A549 (cell line): ENCODE measurements at regions not wholly inside any gene's neighbourhood (a gene's known extent, or its start where the extent isn't known, plus 50 kb on each side); places are given as distances from the start of the nearest gene placed in this dataset.

ENCODE experiments used
- BCL3 ChIP-seq: fragments of >200 bp; sonication (Bioruptor Twin); formaldehyde crosslinking; IDR thresholded peaks from 3 replicates; pipeline ENCODE4 v1.6.1; 2016
- CHD2 ChIP-seq: fragments of 150-350 bp; IDR thresholded peaks from 2 replicates; pipeline ENCODE4 v1.6.1; 2014; ENCODE audit warnings: low read length; ENCODE audit not compliant: partially characterized antibody
- ESRRA ChIP-seq: fragments of 150-350 bp; IDR thresholded peaks from 2 replicates; pipeline ENCODE4 v1.6.1; 2014; ENCODE audit warnings: mild to moderate bottlenecking, low read length, borderline replicate concordance
- POLR2A ChIP-seq: IDR thresholded peaks from 2 replicates; pipeline ENCODE4 v1.6.1; 2012; ENCODE audit warnings: mild to moderate bottlenecking, low read length
- REST ChIP-seq: fragments of 200-600 bp; sonication (generic); IDR thresholded peaks from 2 replicates; pipeline ENCODE4 v1.6.1; 2016; ENCODE audit warnings: antibody characterized with exemption, mild to moderate bottlenecking, moderate library complexity
- RNF2 ChIP-seq: fragments of 200-600 bp; sonication (generic); IDR thresholded peaks from 2 replicates; pipeline ENCODE4 v1.6.1; 2016; ENCODE audit warnings: low read depth, mild to moderate bottlenecking, antibody characterized with exemption, moderate library complexity, borderline replicate concordance
- USF2 ChIP-seq: fragments of 450-650 bp; IDR thresholded peaks from 2 replicates; pipeline ENCODE4 v1.6.1; 2014; ENCODE audit warnings: antibody characterized with exemption
- TF ChIP-seq, protein P1 (sequence below): fragments of >200 bp; sonication (Bioruptor Twin); formaldehyde crosslinking; IDR thresholded peaks from 3 replicates; pipeline ENCODE4 v1.5.1; 2016

DNA sequence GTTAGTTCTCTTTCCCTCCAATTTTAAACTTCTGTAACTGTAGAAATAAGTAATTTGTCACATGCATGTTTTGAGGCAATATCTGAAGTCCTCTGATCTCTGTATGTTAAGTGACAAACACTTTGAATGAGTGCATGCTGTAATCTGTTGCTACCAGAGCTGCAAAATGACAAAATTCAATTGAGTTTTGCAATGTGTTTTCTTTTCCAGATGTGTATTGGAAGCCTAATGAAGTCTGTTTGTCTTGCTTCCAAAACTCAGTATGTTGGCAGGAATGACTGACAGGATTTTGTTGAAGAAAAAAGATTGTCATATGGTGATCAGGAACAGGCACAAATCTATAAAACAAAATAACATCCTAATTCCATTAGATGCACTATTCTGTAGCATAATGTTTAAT, 561.6 kb upstream of the CDH8 start:
- TF ChIP-seq POLR2A (no peak), RNF2 (no peak), BCL3 (no peak), CHD2 (no peak), REST (no peak), USF2 (no peak), ESRRA (no peak)
- TF ChIP-seq, protein P1, sequence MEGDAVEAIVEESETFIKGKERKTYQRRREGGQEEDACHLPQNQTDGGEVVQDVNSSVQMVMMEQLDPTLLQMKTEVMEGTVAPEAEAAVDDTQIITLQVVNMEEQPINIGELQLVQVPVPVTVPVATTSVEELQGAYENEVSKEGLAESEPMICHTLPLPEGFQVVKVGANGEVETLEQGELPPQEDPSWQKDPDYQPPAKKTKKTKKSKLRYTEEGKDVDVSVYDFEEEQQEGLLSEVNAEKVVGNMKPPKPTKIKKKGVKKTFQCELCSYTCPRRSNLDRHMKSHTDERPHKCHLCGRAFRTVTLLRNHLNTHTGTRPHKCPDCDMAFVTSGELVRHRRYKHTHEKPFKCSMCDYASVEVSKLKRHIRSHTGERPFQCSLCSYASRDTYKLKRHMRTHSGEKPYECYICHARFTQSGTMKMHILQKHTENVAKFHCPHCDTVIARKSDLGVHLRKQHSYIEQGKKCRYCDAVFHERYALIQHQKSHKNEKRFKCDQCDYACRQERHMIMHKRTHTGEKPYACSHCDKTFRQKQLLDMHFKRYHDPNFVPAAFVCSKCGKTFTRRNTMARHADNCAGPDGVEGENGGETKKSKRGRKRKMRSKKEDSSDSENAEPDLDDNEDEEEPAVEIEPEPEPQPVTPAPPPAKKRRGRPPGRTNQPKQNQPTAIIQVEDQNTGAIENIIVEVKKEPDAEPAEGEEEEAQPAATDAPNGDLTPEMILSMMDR, result no peak
